H9 (cell line): ENCODE measurements at regions not wholly inside any gene's neighbourhood (a gene's known extent, or its start where the extent isn't known, plus 50 kb on each side); places are given as distances from the start of the nearest gene placed in this dataset.

Source experiments
- DNase-seq: peaks from one replicate; pipeline ENCODE4 v3.0.0-alpha.2; 2017
- H2AFZ ChIP-seq: one replicate; pipeline ENCODE4 v1.6.1; 2013; ENCODE audit warnings: mild to moderate bottlenecking, low read length, control low read depth, moderate library complexity
- H2AK5ac ChIP-seq: 2 replicates; pipeline ENCODE4 v1.6.1; 2013; ENCODE audit warnings: low read length, control low read depth, mixed read lengths; ENCODE audit not compliant: insufficient read length
- H2BK120ac ChIP-seq: one replicate; pipeline ENCODE4 v1.6.1; 2013; ENCODE audit warnings: low read depth, mild to moderate bottlenecking, low read length, control low read depth, inconsistent platforms; ENCODE audit not compliant: poor library complexity, severe bottlenecking
- H2BK12ac ChIP-seq: 2 replicates; pipeline ENCODE4 v1.6.1; 2013; ENCODE audit warnings: low read length, control low read depth, mixed read lengths, low read depth; ENCODE audit not compliant: insufficient read length
- H2BK15ac ChIP-seq: 2 replicates; pipeline ENCODE4 v1.6.1; 2013; ENCODE audit warnings: low read depth, low read length, control low read depth
- H2BK20ac ChIP-seq: one replicate; pipeline ENCODE4 v1.6.1; 2013; ENCODE audit warnings: low read depth, mild to moderate bottlenecking, low read length, control low read depth, inconsistent platforms; ENCODE audit not compliant: poor library complexity, severe bottlenecking
- H2BK5ac ChIP-seq: 2 replicates; pipeline ENCODE4 v1.6.1; 2013; ENCODE audit warnings: low read length, control low read depth, mixed read lengths; ENCODE audit not compliant: insufficient read length
- H3K14ac ChIP-seq: 2 replicates; pipeline ENCODE4 v1.6.1; 2013; ENCODE audit warnings: low read length, control low read depth; ENCODE audit not compliant: insufficient read depth
- H3K18ac ChIP-seq: 2 replicates; pipeline ENCODE4 v1.6.1; 2013; ENCODE audit warnings: low read depth, mild to moderate bottlenecking, mixed read lengths, low read length, control low read depth; ENCODE audit not compliant: insufficient read length
- H3K23ac ChIP-seq: 2 replicates; pipeline ENCODE4 v1.6.1; 2013; ENCODE audit warnings: low read length, control low read depth, mixed read lengths, low read depth; ENCODE audit not compliant: insufficient read length
- H3K23me2 ChIP-seq: 2 replicates; pipeline ENCODE4 v1.6.1; 2013; ENCODE audit warnings: low read depth, mild to moderate bottlenecking, mixed read lengths, low read length, control low read depth; ENCODE audit not compliant: insufficient read length, poor library complexity, severe bottlenecking
- H3K27ac ChIP-seq: 2 replicates; pipeline ENCODE4 v1.5.1; 2013; ENCODE audit warnings: low read length, control low read depth, mixed read lengths, low read depth; ENCODE audit not compliant: insufficient read length
- H3K27me3 ChIP-seq: 2 replicates; pipeline ENCODE4 v1.6.1; 2013; ENCODE audit warnings: low read length, control low read depth, inconsistent platforms; ENCODE audit not compliant: insufficient read depth
- H3K4ac ChIP-seq: 2 replicates; pipeline ENCODE4 v1.6.1; 2013; ENCODE audit warnings: low read depth, mild to moderate bottlenecking, control low read depth, inconsistent platforms, low read length, moderate library complexity
- H3K4me1 ChIP-seq: 2 replicates; pipeline ENCODE4 v1.6.1; 2013; ENCODE audit warnings: low read length, control low read depth, inconsistent platforms; ENCODE audit not compliant: insufficient read depth
- H3K4me2 ChIP-seq: 2 replicates; pipeline ENCODE4 v1.6.1; 2013; ENCODE audit warnings: low read length, control low read depth, mixed read lengths; ENCODE audit not compliant: insufficient read length, insufficient read depth
- H3K56ac ChIP-seq: 2 replicates; pipeline ENCODE4 v1.6.1; 2013; ENCODE audit warnings: low read depth, mild to moderate bottlenecking, mixed read lengths, low read length, control low read depth; ENCODE audit not compliant: insufficient read length
- H3K79me1 ChIP-seq: 2 replicates; pipeline ENCODE4 v1.6.1; 2013; ENCODE audit warnings: low read depth, mild to moderate bottlenecking, moderate library complexity, low read length, control low read depth, inconsistent platforms; ENCODE audit not compliant: insufficient read depth, poor library complexity, severe bottlenecking
- H3K79me2 ChIP-seq: 2 replicates; pipeline ENCODE4 v1.6.1; 2013; ENCODE audit warnings: low read length, control low read depth, inconsistent platforms; ENCODE audit not compliant: insufficient read depth
- H3K9ac ChIP-seq: 2 replicates; pipeline ENCODE4 v1.6.1; 2013; ENCODE audit warnings: low read length, control low read depth, mixed read lengths; ENCODE audit not compliant: insufficient read length; ENCODE audit errors: extremely low read depth
- H3K9me3 ChIP-seq: one replicate; pipeline ENCODE4 v1.6.1; 2013; ENCODE audit warnings: low read depth, low read length, inconsistent platforms; ENCODE audit not compliant: control insufficient read depth
- H3T11ph ChIP-seq: one replicate; pipeline ENCODE4 v1.6.1; 2013; ENCODE audit warnings: mild to moderate bottlenecking, low read length, control low read depth, inconsistent platforms
- H4K20me1 ChIP-seq: one replicate; pipeline ENCODE4 v1.6.1; 2013; ENCODE audit not compliant: control insufficient read depth, insufficient read length, insufficient read depth
- H4K5ac ChIP-seq: 2 replicates; pipeline ENCODE4 v1.6.1; 2013; ENCODE audit warnings: low read depth, mild to moderate bottlenecking, mixed read lengths, low read length, control low read depth; ENCODE audit not compliant: insufficient read length
- H4K8ac ChIP-seq: replicated peaks from 2 replicates; pipeline ENCODE4 v1.6.1; 2013; ENCODE audit warnings: low read length, control low read depth, mixed read lengths, low read depth; ENCODE audit not compliant: insufficient read length
- H4K91ac ChIP-seq: 2 replicates; pipeline ENCODE4 v1.6.1; 2013; ENCODE audit warnings: low read depth, mild to moderate bottlenecking, moderate library complexity, mixed read lengths, low read length, control low read depth; ENCODE audit not compliant: insufficient read length
- H3K27ac Mint-ChIP-seq, 3 experiments: 2 replicates in 2 of 3; 3 replicates in 1 of 3; pipeline ENCODE4 v1.8.0; 2020 to 2021; ENCODE audit warnings: mixed read lengths in 3 of 3, mild to moderate bottlenecking in 1 of 3, moderate library complexity in 1 of 3
- H3K27me3 Mint-ChIP-seq: 2 replicates; pipeline ENCODE4 v1.8.0; 2021; ENCODE audit warnings: low read depth, mild to moderate bottlenecking, moderate library complexity, mixed read lengths
- H3K36me3 Mint-ChIP-seq, 3 experiments: 2 replicates in 2 of 3; 3 replicates in 1 of 3; pipeline ENCODE4 v1.8.0; 2020 to 2021; ENCODE audit warnings: low read depth in 3 of 3, mixed read lengths in 3 of 3; ENCODE audit not compliant: insufficient read depth in 1 of 3
- H3K4me1 Mint-ChIP-seq, 2 experiments: 2 replicates each; pipeline ENCODE4 v1.8.0; 2020; ENCODE audit warnings: mixed read lengths in 2 of 2
- H3K4me3 Mint-ChIP-seq, 2 experiments: 2 replicates in 1 of 2; 3 replicates in 1 of 2; pipeline ENCODE4 v1.8.0; 2020 to 2021; ENCODE audit warnings: mild to moderate bottlenecking in 2 of 2, mixed read lengths in 2 of 2, moderate library complexity in 1 of 2
- H3K9me3 Mint-ChIP-seq, 2 experiments: 2 replicates in 1 of 2; 3 replicates in 1 of 2; pipeline ENCODE4 v1.8.0; 2020; ENCODE audit warnings: mild to moderate bottlenecking in 2 of 2, mixed read lengths in 2 of 2, moderate library complexity in 1 of 2
- CTCF ChIP-seq: fragments of 200-600 bp; sonication (generic); conservative IDR thresholded peaks from 3 replicates; pipeline ENCODE4 v1.8.0; 2021; ENCODE audit warnings: antibody characterized with exemption, mild to moderate bottlenecking
- WGBS: extraction: QIAGEN DNeasy Blood & Tissue Kit; methylation state at CpG from one replicate; pipeline ENCODE4 v1.1.7; 2013; ENCODE audit warnings: missing lambda C conversion rate, low lambda C conversion rate, mixed read lengths; ENCODE audit not compliant: insufficient read length; ENCODE audit errors: extremely low coverage; 5-methylcytosine and 5-hydroxymethylcytosine counted together

GRCh38 chr7:81110673-81111072, 191.8 kb upstream of the SEMA3C start:
- peaks cover 10 to 17% of the 10 kb centered on the region in 2 experiments for H3K4me1 Mint-ChIP-seq
- Histone ChIP-seq H2AFZ (no peak overlapping the region), H3K27ac (no peak overlapping the region)

More at GRCh38 chr7:81110673-81111072, 191.8 kb upstream of the SEMA3C start:
- Histone ChIP-seq H3K18ac (no peak overlapping the region), H3K56ac (no peak overlapping the region), H2BK120ac (no peak overlapping the region), H4K8ac (no peak overlapping the region), H3K79me2 (no peaks in the 10 kb centered on the region), H2BK15ac (no peak overlapping the region), H3K9me3 (no peaks in the 10 kb centered on the region), H3K23ac (no peak overlapping the region), H3K79me1 (no peaks in the 10 kb centered on the region), H3K27me3 (no peaks in the 10 kb centered on the region), H3T11ph (no peak overlapping the region), H3K4me1 (no peaks in the 10 kb centered on the region), H2BK12ac (no peak overlapping the region), H3K23me2 (no peaks in the 10 kb centered on the region), H2AK5ac (no peak overlapping the region), H3K9ac (no peak overlapping the region), H4K91ac (no peak overlapping the region), H3K4ac (no peak overlapping the region), H3K4me2 (no peak overlapping the region), H3K14ac (no peak overlapping the region), H2BK5ac (no peak overlapping the region), H4K20me1 (no peaks in the 10 kb centered on the region), H2BK20ac (no peak overlapping the region), H4K5ac (no peak overlapping the region)
- no peaks in the 10 kb centered on the region for H3K36me3 Mint-ChIP-seq
- H3K27me3 Mint-ChIP-seq: no peaks in the 10 kb centered on the region
- no peaks in the 10 kb centered on the region for H3K9me3 Mint-ChIP-seq
- no peak for TF ChIP-seq CTCF
- H3K4me3 Mint-ChIP-seq: no peak overlapping the region
- H3K27ac Mint-ChIP-seq: no peak overlapping the region
- WGBS: no CpG with 5 or more reads among the region's 2 CpGs
- DNase-seq: no peak
